ENCODE measurements at regions not wholly inside any gene's neighbourhood (a gene's known extent, or its start where the extent isn't known, plus 50 kb on each side); places are given as distances from the start of the nearest gene placed in this dataset.

- no peak overlapping the region for H3K4me3 ChIP-seq (ENCODE audit: low read depth, low read length)
- no peak for DNase-seq (ENCODE audit: low read depth)
- TF ChIP-seq, protein P1, sequence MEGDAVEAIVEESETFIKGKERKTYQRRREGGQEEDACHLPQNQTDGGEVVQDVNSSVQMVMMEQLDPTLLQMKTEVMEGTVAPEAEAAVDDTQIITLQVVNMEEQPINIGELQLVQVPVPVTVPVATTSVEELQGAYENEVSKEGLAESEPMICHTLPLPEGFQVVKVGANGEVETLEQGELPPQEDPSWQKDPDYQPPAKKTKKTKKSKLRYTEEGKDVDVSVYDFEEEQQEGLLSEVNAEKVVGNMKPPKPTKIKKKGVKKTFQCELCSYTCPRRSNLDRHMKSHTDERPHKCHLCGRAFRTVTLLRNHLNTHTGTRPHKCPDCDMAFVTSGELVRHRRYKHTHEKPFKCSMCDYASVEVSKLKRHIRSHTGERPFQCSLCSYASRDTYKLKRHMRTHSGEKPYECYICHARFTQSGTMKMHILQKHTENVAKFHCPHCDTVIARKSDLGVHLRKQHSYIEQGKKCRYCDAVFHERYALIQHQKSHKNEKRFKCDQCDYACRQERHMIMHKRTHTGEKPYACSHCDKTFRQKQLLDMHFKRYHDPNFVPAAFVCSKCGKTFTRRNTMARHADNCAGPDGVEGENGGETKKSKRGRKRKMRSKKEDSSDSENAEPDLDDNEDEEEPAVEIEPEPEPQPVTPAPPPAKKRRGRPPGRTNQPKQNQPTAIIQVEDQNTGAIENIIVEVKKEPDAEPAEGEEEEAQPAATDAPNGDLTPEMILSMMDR (IDR thresholded peaks at IDR 0.05; ENCODE audit: insufficient read depth, low read length), result no peak
Observed at GRCh38 chr6:169902070-169902469, 150.6 kb downstream of the ERMARD start.

GRCh38 chr6:169899481-169900145 is 148.2 kb downstream of the ERMARD start:
- no peak for DNase-seq (ENCODE audit: low read depth)
- no peak overlapping the region for H3K4me3 ChIP-seq (ENCODE audit: low read depth, low read length)
- TF ChIP-seq, protein P1 (IDR thresholded peaks at IDR 0.05; ENCODE audit: insufficient read depth, low read length), result no peak

GRCh38 chr6:169898788-169899480 is 147.5 kb downstream of the ERMARD start:
- TF ChIP-seq, protein P1 (IDR thresholded peaks at IDR 0.05; ENCODE audit: insufficient read depth, low read length), result no peak
- no peak for DNase-seq (ENCODE audit: low read depth)
- no peak overlapping the region for H3K4me3 ChIP-seq (ENCODE audit: low read depth, low read length)

DNA sequence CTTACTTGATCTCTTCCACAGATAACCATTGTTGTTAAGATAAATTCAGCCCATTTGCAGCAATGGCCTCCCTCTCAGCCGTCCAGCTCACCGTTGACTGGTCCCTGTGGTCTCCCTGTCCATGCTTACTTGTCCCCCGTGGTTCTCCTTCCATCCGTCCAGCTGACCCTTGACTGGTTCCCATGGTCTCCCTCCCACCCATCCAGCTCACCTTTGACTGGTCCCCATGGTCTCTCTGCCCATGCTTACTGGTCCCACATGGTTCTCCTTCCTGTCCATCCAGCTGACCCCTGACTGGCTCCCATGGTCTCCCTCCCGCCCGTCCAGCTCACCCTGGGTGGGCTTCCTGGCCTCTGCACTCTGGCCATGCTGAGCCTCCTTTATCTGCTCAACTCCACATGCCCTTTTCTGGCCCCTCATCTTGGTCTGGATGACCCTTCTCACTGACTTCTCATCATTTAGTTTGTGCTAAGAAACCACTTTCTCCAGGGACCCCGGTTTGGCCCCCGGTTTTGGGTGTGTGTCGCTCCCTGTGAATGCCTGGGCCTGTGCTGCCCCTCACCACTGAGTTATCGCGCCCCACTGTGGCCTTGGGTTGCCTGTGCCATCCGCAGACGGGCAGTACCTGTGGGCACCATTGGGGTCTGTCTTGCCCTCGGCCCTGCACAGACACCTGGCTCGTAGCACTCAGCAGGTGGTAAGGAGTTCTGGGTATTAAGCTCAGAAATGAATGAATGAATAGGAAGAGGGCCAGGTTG is 146.4 kb downstream of the ERMARD start:
- no peak for DNase-seq (ENCODE audit: low read depth)
- TF ChIP-seq, protein P1 (IDR thresholded peaks at IDR 0.05; ENCODE audit: insufficient read depth, low read length), result no peak
- H3K4me3 ChIP-seq (ENCODE audit: low read depth, low read length), result no peak overlapping the region

DNA sequence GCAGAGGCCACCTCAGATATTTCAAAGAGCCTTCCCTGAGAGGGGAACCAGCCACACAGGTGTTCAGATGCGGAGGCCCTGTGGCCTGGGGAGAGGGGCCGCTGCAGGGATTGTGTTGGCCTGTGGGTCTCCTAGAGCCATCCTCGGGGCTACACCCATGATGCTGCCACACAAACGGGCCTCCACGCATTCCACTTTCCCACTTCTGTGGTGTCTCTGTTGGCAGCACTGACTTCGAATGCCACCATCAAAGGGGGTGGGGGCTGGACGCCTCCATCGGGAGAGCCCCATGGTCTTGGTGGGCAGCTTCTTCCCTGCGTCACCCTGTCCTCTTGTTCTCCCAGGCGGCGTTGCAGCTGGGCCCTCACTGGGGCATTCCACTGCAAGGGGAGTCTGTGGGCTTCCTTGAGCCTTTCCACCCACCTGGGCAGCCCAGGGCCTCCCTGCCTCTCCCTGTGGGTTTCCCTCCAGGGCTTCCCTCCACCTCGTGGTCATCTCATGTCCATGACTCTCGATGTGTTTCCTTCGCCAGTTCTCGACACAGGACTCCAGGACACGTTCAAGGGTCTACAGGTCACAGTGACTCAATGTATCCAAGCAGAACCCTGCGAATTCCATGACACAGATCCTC is 145.5 kb downstream of the ERMARD start:
- TF ChIP-seq, protein P1 (IDR thresholded peaks at IDR 0.05; ENCODE audit: insufficient read depth, low read length), result no peak
- no peak overlapping the region for H3K4me3 ChIP-seq (ENCODE audit: low read depth, low read length)
- no peak for DNase-seq (ENCODE audit: low read depth)

DNA sequence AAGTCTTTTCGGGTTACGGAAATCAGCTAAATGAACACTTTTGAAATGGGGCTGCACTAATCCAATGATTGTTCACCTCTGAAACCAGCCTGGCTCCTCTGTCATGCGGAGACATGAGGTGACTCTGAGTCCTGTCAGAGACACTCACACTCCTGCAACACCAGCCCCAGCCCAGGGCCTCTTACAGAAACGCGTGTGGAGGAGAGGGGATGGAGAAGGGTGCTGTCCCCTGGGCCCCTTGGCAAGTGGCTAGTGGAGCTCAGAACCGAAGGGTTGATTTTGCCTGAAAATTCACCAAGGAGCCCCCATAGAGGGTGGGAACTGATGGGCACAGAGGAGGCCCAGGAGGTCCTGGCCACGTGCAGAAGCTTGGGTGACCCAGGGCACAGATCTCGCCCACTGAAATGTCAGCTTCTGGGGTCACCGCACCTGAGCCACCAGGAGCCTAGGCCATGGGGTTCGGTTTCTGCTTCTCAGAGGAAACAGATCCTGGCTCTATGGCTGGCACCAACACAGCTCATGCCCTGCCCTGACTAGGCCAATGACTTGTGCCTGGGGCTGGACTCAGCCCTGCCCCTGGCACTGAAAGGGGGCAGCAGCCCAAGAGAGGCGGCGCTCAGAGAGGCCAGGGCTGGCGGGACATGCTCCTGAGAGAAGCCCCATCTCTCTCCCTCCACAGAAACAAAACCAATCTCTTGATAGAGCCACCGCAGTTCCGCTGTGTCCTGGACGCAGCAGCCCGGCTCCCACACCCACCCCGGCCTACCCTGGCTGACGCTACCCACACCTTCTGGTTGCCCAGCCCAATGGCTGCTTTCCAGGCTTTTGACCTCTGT is 144.7 kb downstream of the ERMARD start:
- TF ChIP-seq, protein P1 (IDR thresholded peaks at IDR 0.05; ENCODE audit: insufficient read depth, low read length), result no peak

More for the DNA sequence above, 144.7 kb downstream of the ERMARD start:
- H3K4me3 ChIP-seq (ENCODE audit: low read depth, low read length), result no peak overlapping the region
- no peak for DNase-seq (ENCODE audit: low read depth)
